AG10803 (cell line): ENCODE measurements at regions not wholly inside any gene's neighbourhood (a gene's known extent, or its start where the extent isn't known, plus 50 kb on each side); places are given as distances from the start of the nearest gene placed in this dataset.

Experiments used
- DNase-seq: peaks from one replicate; pipeline ENCODE4 v3.0.0; 2010; ENCODE audit warnings: low read depth
- H3K4me3 ChIP-seq: 2 replicates; pipeline ENCODE4 v1.5.1; 2011; ENCODE audit warnings: mild to moderate bottlenecking, low read length, control low read depth
- CTCF ChIP-seq: conservative IDR thresholded peaks from 2 replicates; pipeline ENCODE4 v1.5.1; 2011; ENCODE audit warnings: mild to moderate bottlenecking, low read length, control low read depth, inconsistent platforms

GRCh38 chr2:13005761-13006335 lies 289.1 kb downstream of the TRIB2 start:
- no peak for DNase-seq
- no peak for TF ChIP-seq CTCF
- no peak overlapping the region for H3K4me3 ChIP-seq

- DNase-seq = no peak
- no peak for TF ChIP-seq CTCF
- no peak overlapping the region for H3K4me3 ChIP-seq
These were observed 289.7 kb downstream of the TRIB2 start for GRCh38 chr2:13006426-13006825.

- TF ChIP-seq CTCF = peak; percentile 84
- H3K4me3 ChIP-seq = no peak overlapping the region
- DNase-seq = peak; percentile 60
These were observed 290.3 kb downstream of the TRIB2 start for GRCh38 chr2:13006829-13007717.

- H3K4me3 ChIP-seq = no peak overlapping the region
- DNase-seq = peak; percentile 60
- no peak for TF ChIP-seq CTCF
These were observed 292.4 kb downstream of the TRIB2 start for GRCh38 chr2:13009027-13009642.

GRCh38 chr2:13010283-13010682 lies 293.5 kb downstream of the TRIB2 start:
- no peak overlapping the region for H3K4me3 ChIP-seq
- no peak for DNase-seq
- no peak for TF ChIP-seq CTCF

- no peak for DNase-seq
- TF ChIP-seq CTCF = no peak
- H3K4me3 ChIP-seq = no peak overlapping the region
These were observed 298.0 kb downstream of the TRIB2 start for GRCh38 chr2:13014783-13015182.
